ENCODE measurements at regions not wholly inside any gene's neighbourhood (a gene's known extent, or its start where the extent isn't known, plus 50 kb on each side); places are given as distances from the start of the nearest gene placed in this dataset.

GRCh38 chr6:95227351-95227750, 350.0 kb upstream of the MANEA start:
- Histone ChIP-seq H2AFZ (ENCODE audit: low read depth, low read length) (no peak overlapping the region), H3K27me3 (ENCODE audit: control insufficient read depth in 2 of 2, insufficient read depth in 2 of 2, low read length in 2 of 2) (no peaks in the 10 kb centered on the region), H3K4me3 (no peak overlapping the region), H3K4me1 (replicated peaks in 1 of 2; ENCODE audit: control insufficient read depth in 2 of 2, insufficient read depth in 2 of 2, low read length in 2 of 2) (no peaks in the 10 kb centered on the region), H3K79me2 (ENCODE audit: control insufficient read depth, insufficient read depth, low read length) (no peaks in the 10 kb centered on the region), H3K9ac (ENCODE audit: insufficient read depth in 1 of 2, low read depth in 2 of 2, low read length in 2 of 2) (no peak overlapping the region), H3K4me2 (ENCODE audit: insufficient read depth, low read length) (no peak overlapping the region), H3K27ac (ENCODE audit: extremely low read depth, low read depth, low read length) (no peak overlapping the region), H4K20me1 (replicated peaks; ENCODE audit: control insufficient read depth, insufficient read depth, low read length) (no peaks in the 10 kb centered on the region), H3K9me3 (replicated peaks; ENCODE audit: control insufficient read depth, insufficient read depth, low read depth, low read length) (no peaks in the 10 kb centered on the region; the same call in none of the 2 replicates), H3K9me1 (ENCODE audit: control insufficient read depth, insufficient read depth, low read length) (no peaks in the 10 kb centered on the region), H3K36me3 (ENCODE audit: control insufficient read depth, insufficient read depth, low read length) (no peaks in the 10 kb centered on the region)
- no peak for FAIRE-seq
- CTCF ChIA-PET (ENCODE audit: low intra/inter-chr PET ratio) = no interaction called here
- WGBS (ENCODE audit: insufficient coverage, low coverage, missing lambda C conversion rate) = 0% methylated on average over 5 of the region's 5 CpGs
- POLR2A ChIA-PET = no interaction called here
- intact Hi-C loops (cut with micrococcal nuclease) = no loop called here
- BruUV-seq (replicated peaks) = no TSS peak
- in situ Hi-C loops (cut with MboI) = no loop called here
- DNase-seq (ENCODE audit: extremely low read depth in 1 of 4, low spot score in 3 of 4) = no peak
- TF ChIP-seq ZZZ3 (IDR thresholded peaks at IDR 0.05) (no peak), ZNF668 (CRISPR knock-in tag; IDR thresholded peaks at IDR 0.05) (no peak), XRCC3 (IDR thresholded peaks at IDR 0.05) (no peak), SFPQ (IDR thresholded peaks at IDR 0.05; ENCODE audit: low read depth, low read length) (no peak), TFAM (CRISPR knock-in tag; conservative IDR thresholded peaks at IDR 0.05) (no peak), ZNF398 (CRISPR knock-in tag; IDR thresholded peaks at IDR 0.05) (no peak), ZNF695 (CRISPR knock-in tag; IDR thresholded peaks at IDR 0.05) (no peak), POLR3G (IDR thresholded peaks at IDR 0.05; ENCODE audit: extremely low read depth, insufficient read length, insufficient replicate concordance) (no peak), ZNF282 (CRISPR knock-in tag; IDR thresholded peaks at IDR 0.05) (no peak)
- ATAC-seq = no peak
